Neuronal stem cell (in vitro differentiated cells): ENCODE measurements at regions not wholly inside any gene's neighbourhood (a gene's known extent, or its start where the extent isn't known, plus 50 kb on each side); places are given as distances from the start of the nearest gene placed in this dataset.
"Not testable (repeated sequence)": the region's sequence is repeated elsewhere in the genome, so short reads cannot be mapped to it uniquely, and the experiment has no call there.

Experiments used
- DNase-seq: peaks from one replicate; pipeline ENCODE4 v3.0.0-alpha.2; 2013; ENCODE audit warnings: low spot score
- H2AFZ ChIP-seq: one replicate; pipeline ENCODE4 v1.6.1; 2013; ENCODE audit warnings: mild to moderate bottlenecking, low read length, inconsistent platforms
- H2AK5ac ChIP-seq: 2 replicates; pipeline ENCODE4 v1.6.1; 2013; ENCODE audit warnings: low read depth, mild to moderate bottlenecking, inconsistent platforms, low read length, moderate library complexity, mixed read lengths
- H2BK120ac ChIP-seq: 2 replicates; pipeline ENCODE4 v1.6.1; 2013; ENCODE audit warnings: low read depth, mild to moderate bottlenecking, inconsistent platforms, low read length, moderate library complexity, mixed read lengths
- H2BK12ac ChIP-seq: one replicate; pipeline ENCODE4 v1.6.1; 2013; ENCODE audit warnings: low read length, inconsistent platforms
- H2BK15ac ChIP-seq: 2 replicates; pipeline ENCODE4 v1.6.1; 2013; ENCODE audit warnings: mild to moderate bottlenecking, low read length, inconsistent platforms, mixed read lengths
- H2BK5ac ChIP-seq: one replicate; pipeline ENCODE4 v1.6.1; 2013; ENCODE audit warnings: inconsistent platforms, mild to moderate bottlenecking, low read length, moderate library complexity
- H3K14ac ChIP-seq: one replicate; pipeline ENCODE4 v1.6.1; 2013; ENCODE audit warnings: low read length, inconsistent platforms
- H3K18ac ChIP-seq: 2 replicates; pipeline ENCODE4 v1.6.1; 2013; ENCODE audit warnings: low read length, inconsistent platforms
- H3K23ac ChIP-seq: 2 replicates; pipeline ENCODE4 v1.6.1; 2013; ENCODE audit warnings: low read depth, mild to moderate bottlenecking, mixed read lengths, low read length, inconsistent platforms; ENCODE audit not compliant: poor library complexity
- H3K27ac ChIP-seq: replicated peaks from 3 replicates; pipeline ENCODE4 v1.5.1; 2013; ENCODE audit warnings: low read length, inconsistent platforms
- H3K27me3 ChIP-seq, 3 experiments: 2 replicates each; pipeline ENCODE4 v1.6.1; 2013; ENCODE audit warnings: low read length in 3 of 3, mild to moderate bottlenecking in 2 of 3, inconsistent platforms in 1 of 3, low read depth in 1 of 3, mixed read lengths in 1 of 3, moderate library complexity in 1 of 3; ENCODE audit not compliant: control insufficient read depth in 3 of 3, insufficient read depth in 3 of 3
- H3K36me3 ChIP-seq, 2 donors: replicated peaks in 1 of 2; 2 replicates each; pipeline ENCODE4 v1.6.1; 2013; ENCODE audit warnings: low read length in 2 of 2; ENCODE audit not compliant: control insufficient read depth in 2 of 2, insufficient read depth in 2 of 2
- H3K4ac ChIP-seq: 2 replicates; pipeline ENCODE4 v1.6.1; 2013; ENCODE audit warnings: inconsistent platforms, mild to moderate bottlenecking, low read length, moderate library complexity
- H3K4me1 ChIP-seq, 2 donors: 1 replicate in 1 of 2; 2 replicates in 1 of 2; pipeline ENCODE4 v1.6.1; 2013; ENCODE audit warnings: low read length in 2 of 2, low read depth in 1 of 2; ENCODE audit not compliant: control insufficient read depth in 2 of 2, insufficient read depth in 1 of 2
- H3K4me2 ChIP-seq: one replicate; pipeline ENCODE4 v1.6.1; 2013; ENCODE audit warnings: mild to moderate bottlenecking, low read length, inconsistent platforms; ENCODE audit not compliant: insufficient read depth, poor library complexity, severe bottlenecking
- H3K4me3 ChIP-seq, 2 donors: 2 replicates each; pipeline ENCODE4 v1.5.1; 2013; ENCODE audit warnings: low read length in 2 of 2, mild to moderate bottlenecking in 2 of 2, inconsistent platforms in 1 of 2, moderate library complexity in 1 of 2
- H3K79me1 ChIP-seq: one replicate; pipeline ENCODE4 v1.6.1; 2013; ENCODE audit warnings: low read depth, mild to moderate bottlenecking, inconsistent platforms, low read length, moderate library complexity
- H3K9ac ChIP-seq: one replicate; pipeline ENCODE4 v1.6.1; 2013; ENCODE audit warnings: mild to moderate bottlenecking, low read depth, low read length, inconsistent platforms; ENCODE audit not compliant: poor library complexity
- H3K9me3 ChIP-seq, 2 donors: replicated peaks in 1 of 2; 2 replicates each; pipeline versions ENCODE3 to v1.6.1; 2013; ENCODE audit warnings: low read length in 2 of 2, mild to moderate bottlenecking in 2 of 2, inconsistent platforms in 1 of 2, low read depth in 1 of 2, mixed read lengths in 1 of 2, moderate library complexity in 1 of 2; ENCODE audit not compliant: control insufficient read depth in 2 of 2, insufficient read depth in 1 of 2
- H4K8ac ChIP-seq: one replicate; pipeline ENCODE4 v1.6.1; 2013; ENCODE audit warnings: low read depth, mild to moderate bottlenecking, inconsistent platforms, low read length, moderate library complexity
- H4K91ac ChIP-seq: one replicate; pipeline ENCODE4 v1.6.1; 2013; ENCODE audit warnings: low read length, low read depth, mild to moderate bottlenecking, inconsistent platforms; ENCODE audit not compliant: poor library complexity
- WGBS, 2 donors: extraction: QIAGEN DNeasy Blood & Tissue Kit; methylation state at CpG; one replicate each; pipeline ENCODE4 v1.1.7; 2013; ENCODE audit warnings: missing lambda C conversion rate in 2 of 2, mixed read lengths in 1 of 2; ENCODE audit not compliant: insufficient read length in 2 of 2, insufficient replicate concordance in 1 of 2; ENCODE audit errors: extremely low coverage in 2 of 2; 5-methylcytosine and 5-hydroxymethylcytosine counted together

GRCh38 chr5:163951069-163951468 lies 445.6 kb downstream of the MAT2B start:
- no peak overlapping the region for H3K4ac ChIP-seq
- no CpG with 5 or more reads among the region's 4 CpGs for WGBS, 2 donors
- H2AK5ac ChIP-seq, result no peak overlapping the region
- no peak overlapping the region for H3K9ac ChIP-seq
- H2BK15ac ChIP-seq, result no peak overlapping the region
- no peak overlapping the region for H3K18ac ChIP-seq
- H3K4me3 ChIP-seq, result no peak overlapping the region
- H2AFZ ChIP-seq, result no peak overlapping the region
- no peak overlapping the region for H3K27ac ChIP-seq
- H3K23ac ChIP-seq, result no peak overlapping the region
- no peak overlapping the region for H2BK12ac ChIP-seq
- no peaks in the 10 kb centered on the region for H3K4me1 ChIP-seq
- H2BK5ac ChIP-seq, result no peak overlapping the region
- H3K9me3 ChIP-seq, result peaks cover 0 to 3% of the 10 kb centered on the region in 2 donors
- H3K27me3 ChIP-seq, result peaks cover 0 to 3% (median 0%) of the 10 kb centered on the region in 3 experiments
- no peak overlapping the region for H4K91ac ChIP-seq
- no peak overlapping the region for H4K8ac ChIP-seq
- H3K4me2 ChIP-seq, result no peak overlapping the region
- no peak overlapping the region for H2BK120ac ChIP-seq
- DNase-seq, result no peak
- H3K79me1 ChIP-seq, result no peaks in the 10 kb centered on the region
- no peak overlapping the region for H3K14ac ChIP-seq
- H3K36me3 ChIP-seq, result no peaks in the 10 kb centered on the region

GRCh38 chr5:163953901-163954300 lies 448.5 kb downstream of the MAT2B start:
- Histone ChIP-seq H2AK5ac (no peak overlapping the region), H2BK5ac (no peak overlapping the region), H3K4me3 (no peak overlapping the region), H3K4me1 (no peaks in the 10 kb centered on the region), H2BK120ac (no peak overlapping the region), H2BK15ac (no peak overlapping the region), H4K8ac (no peak overlapping the region), H3K27ac (no peak overlapping the region), H3K9me3 (peaks cover 2 to 3% of the 10 kb centered on the region in 2 donors), H3K79me1 (no peaks in the 10 kb centered on the region), H3K36me3 (no peaks in the 10 kb centered on the region), H3K4me2 (no peak overlapping the region), H4K91ac (no peak overlapping the region), H3K27me3 (no peaks in the 10 kb centered on the region), H3K23ac (no peak overlapping the region), H3K4ac (no peak overlapping the region), H2BK12ac (no peak overlapping the region), H3K9ac (no peak overlapping the region), H3K18ac (no peak overlapping the region), H2AFZ (no peak overlapping the region), H3K14ac (no peak overlapping the region)
- no peak for DNase-seq
- WGBS, 2 donors, result no CpG with 5 or more reads among the region's 8 CpGs

GRCh38 chr5:163961230-163961629 lies 455.8 kb downstream of the MAT2B start:
- not testable (repeated sequence) for H2AFZ ChIP-seq, H3K9me3 ChIP-seq, H3K4me2 ChIP-seq, H3K36me3 ChIP-seq, H3K4me3 ChIP-seq, H2BK12ac ChIP-seq, H2BK5ac ChIP-seq, H3K23ac ChIP-seq, H3K14ac ChIP-seq, H2BK15ac ChIP-seq, H3K27me3 ChIP-seq, H4K8ac ChIP-seq, H3K79me1 ChIP-seq, DNase-seq, H3K4ac ChIP-seq, H3K9ac ChIP-seq, H4K91ac ChIP-seq, H2AK5ac ChIP-seq, H3K27ac ChIP-seq, H2BK120ac ChIP-seq, H3K18ac ChIP-seq
- no CpG with 5 or more reads among the region's 5 CpGs for WGBS, 2 donors
- peaks cover 2 to 11% of the 10 kb centered on the region in 2 donors for H3K4me1 ChIP-seq

GRCh38 chr5:163963881-163964280 lies 458.5 kb downstream of the MAT2B start:
- Histone ChIP-seq H2AK5ac (no peak overlapping the region), H3K4ac (no peak overlapping the region), H3K4me2 (no peak overlapping the region), H3K9ac (no peak overlapping the region), H3K18ac (no peak overlapping the region), H3K14ac (no peak overlapping the region), H2BK5ac (no peak overlapping the region), H4K8ac (no peak overlapping the region), H4K91ac (no peak overlapping the region), H3K9me3 (no peaks in the 10 kb centered on the region), H3K27ac (no peak overlapping the region), H3K23ac (no peak overlapping the region), H3K79me1 (no peaks in the 10 kb centered on the region), H2BK12ac (no peak overlapping the region), H3K4me1 (peaks cover 2 to 11% of the 10 kb centered on the region in 2 donors), H3K36me3 (no peaks in the 10 kb centered on the region), H3K27me3 (no peaks in the 10 kb centered on the region), H2BK15ac (no peak overlapping the region), H2AFZ (no peak overlapping the region), H3K4me3 (no peak overlapping the region), H2BK120ac (no peak overlapping the region)
- DNase-seq, result no peak
- WGBS, 2 donors, result no CpG with 5 or more reads among the region's 9 CpGs
